OCI-LY7 (cell line): ENCODE measurements at regions not wholly inside any gene's neighbourhood (a gene's known extent, or its start where the extent isn't known, plus 50 kb on each side); places are given as distances from the start of the nearest gene placed in this dataset.

Experiments used
- EZH2phosphoT487 ChIP-seq: fragments of 200-600 bp; sonication (generic); IDR thresholded peaks from 2 replicates; pipeline ENCODE4 v1.6.1; 2018; ENCODE audit warnings: low read depth, borderline replicate concordance, mild to moderate bottlenecking, mixed run types, antibody characterized with exemption, low read length, moderate library complexity, mixed read lengths
- TF ChIP-seq, protein P1 (sequence below): fragments of 200-600 bp; sonication (generic); conservative IDR thresholded peaks from 2 replicates; pipeline ENCODE4 v1.5.1; 2014; ENCODE audit warnings: mild to moderate bottlenecking, antibody characterized with exemption, low read length, moderate library complexity, mixed read lengths

DNA sequence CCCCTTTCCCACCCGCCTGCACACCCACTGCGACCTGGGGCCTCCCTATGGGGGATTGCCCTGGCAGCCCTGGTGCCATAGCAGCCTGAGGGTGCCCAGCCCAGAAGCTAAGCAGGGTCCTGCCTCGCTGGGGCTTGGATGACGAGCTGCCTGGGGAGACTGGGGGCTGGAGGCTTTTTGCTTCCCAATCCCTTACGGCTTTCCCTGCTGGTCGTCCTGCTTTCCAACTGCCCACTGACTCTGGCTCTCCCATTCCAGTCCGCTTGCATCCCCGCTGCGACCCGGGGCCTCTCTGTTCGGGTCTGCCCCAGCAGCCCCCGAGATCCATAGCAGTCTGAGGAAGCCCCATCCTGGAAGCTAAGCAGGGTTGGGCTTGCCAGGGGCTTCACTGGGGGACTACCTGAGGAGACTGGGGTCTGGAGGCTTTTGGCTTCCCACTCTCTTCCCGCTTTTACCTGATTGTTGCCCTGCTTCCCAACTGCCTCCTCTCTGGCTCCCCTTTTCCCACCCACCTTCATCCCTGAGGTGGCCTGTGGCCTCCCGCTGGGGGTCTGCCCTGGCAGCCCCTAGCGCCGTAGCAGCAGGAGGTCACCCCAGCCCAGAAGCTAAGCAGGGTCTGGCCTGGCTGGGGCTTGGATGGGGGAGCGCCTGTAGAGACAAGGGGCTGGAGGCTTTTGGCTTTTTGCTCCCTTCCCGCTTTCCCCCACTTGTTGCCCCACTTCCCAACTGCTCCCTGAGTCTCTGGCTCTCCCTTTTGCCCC, 2292.8 kb downstream of the TP53TG3F start:
- TF ChIP-seq, protein P1, sequence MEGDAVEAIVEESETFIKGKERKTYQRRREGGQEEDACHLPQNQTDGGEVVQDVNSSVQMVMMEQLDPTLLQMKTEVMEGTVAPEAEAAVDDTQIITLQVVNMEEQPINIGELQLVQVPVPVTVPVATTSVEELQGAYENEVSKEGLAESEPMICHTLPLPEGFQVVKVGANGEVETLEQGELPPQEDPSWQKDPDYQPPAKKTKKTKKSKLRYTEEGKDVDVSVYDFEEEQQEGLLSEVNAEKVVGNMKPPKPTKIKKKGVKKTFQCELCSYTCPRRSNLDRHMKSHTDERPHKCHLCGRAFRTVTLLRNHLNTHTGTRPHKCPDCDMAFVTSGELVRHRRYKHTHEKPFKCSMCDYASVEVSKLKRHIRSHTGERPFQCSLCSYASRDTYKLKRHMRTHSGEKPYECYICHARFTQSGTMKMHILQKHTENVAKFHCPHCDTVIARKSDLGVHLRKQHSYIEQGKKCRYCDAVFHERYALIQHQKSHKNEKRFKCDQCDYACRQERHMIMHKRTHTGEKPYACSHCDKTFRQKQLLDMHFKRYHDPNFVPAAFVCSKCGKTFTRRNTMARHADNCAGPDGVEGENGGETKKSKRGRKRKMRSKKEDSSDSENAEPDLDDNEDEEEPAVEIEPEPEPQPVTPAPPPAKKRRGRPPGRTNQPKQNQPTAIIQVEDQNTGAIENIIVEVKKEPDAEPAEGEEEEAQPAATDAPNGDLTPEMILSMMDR, result no peak
- TF ChIP-seq EZH2phosphoT487, result no peak
